GM20000 (cell line): ENCODE measurements at regions not wholly inside any gene's neighbourhood (a gene's known extent, or its start where the extent isn't known, plus 50 kb on each side); places are given as distances from the start of the nearest gene placed in this dataset.
A peak's percentile ranks its signal among the peaks of the same experiment; 100 is the strongest.

ENCODE experiments used
- DNase-seq: peaks from one replicate; pipeline ENCODE4 v3.0.0; 2012; ENCODE audit warnings: low spot score
- TF ChIP-seq, protein P1 (sequence below): IDR thresholded peaks from 2 replicates; pipeline ENCODE4 v1.5.1; 2012; ENCODE audit warnings: mild to moderate bottlenecking, control low read depth; ENCODE audit errors: extremely low read depth, missing control alignments

DNA sequence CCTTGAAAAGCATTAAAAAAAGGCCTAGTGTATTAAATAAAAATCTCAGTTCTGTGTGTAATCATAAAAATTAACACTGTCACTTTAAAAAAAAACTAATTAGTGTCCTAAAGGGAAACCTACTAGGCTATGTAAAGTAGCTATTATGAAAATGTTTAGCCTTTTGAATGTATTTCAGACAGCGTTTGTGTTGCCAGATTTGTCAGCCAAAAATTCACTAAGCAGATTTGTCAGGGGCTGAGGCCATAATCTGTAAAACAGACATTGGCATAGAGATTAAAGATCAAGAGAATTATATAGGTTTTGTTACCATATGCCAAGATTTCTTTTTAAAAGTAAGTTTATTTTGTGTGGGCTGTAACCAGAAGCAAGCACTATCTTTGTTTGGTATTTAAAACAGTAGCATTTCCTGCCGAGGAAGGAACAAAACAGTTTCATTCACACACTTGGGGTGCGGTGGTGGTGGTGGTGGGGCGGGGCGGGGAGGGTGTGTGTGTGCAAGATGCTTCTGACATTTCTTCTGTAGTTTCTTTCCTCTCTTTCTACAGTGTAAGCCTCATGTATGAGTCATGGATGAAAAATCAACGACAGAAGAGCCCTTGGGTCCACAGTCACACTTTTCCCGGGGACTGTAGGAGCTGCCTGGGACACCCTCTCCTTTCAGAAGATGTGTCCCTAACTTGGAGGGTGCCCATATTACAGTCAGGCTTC lies 328.5 kb upstream of the FANCL start:
- TF ChIP-seq, protein P1, sequence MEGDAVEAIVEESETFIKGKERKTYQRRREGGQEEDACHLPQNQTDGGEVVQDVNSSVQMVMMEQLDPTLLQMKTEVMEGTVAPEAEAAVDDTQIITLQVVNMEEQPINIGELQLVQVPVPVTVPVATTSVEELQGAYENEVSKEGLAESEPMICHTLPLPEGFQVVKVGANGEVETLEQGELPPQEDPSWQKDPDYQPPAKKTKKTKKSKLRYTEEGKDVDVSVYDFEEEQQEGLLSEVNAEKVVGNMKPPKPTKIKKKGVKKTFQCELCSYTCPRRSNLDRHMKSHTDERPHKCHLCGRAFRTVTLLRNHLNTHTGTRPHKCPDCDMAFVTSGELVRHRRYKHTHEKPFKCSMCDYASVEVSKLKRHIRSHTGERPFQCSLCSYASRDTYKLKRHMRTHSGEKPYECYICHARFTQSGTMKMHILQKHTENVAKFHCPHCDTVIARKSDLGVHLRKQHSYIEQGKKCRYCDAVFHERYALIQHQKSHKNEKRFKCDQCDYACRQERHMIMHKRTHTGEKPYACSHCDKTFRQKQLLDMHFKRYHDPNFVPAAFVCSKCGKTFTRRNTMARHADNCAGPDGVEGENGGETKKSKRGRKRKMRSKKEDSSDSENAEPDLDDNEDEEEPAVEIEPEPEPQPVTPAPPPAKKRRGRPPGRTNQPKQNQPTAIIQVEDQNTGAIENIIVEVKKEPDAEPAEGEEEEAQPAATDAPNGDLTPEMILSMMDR = no peak
- peak; percentile 4 for DNase-seq

DNA sequence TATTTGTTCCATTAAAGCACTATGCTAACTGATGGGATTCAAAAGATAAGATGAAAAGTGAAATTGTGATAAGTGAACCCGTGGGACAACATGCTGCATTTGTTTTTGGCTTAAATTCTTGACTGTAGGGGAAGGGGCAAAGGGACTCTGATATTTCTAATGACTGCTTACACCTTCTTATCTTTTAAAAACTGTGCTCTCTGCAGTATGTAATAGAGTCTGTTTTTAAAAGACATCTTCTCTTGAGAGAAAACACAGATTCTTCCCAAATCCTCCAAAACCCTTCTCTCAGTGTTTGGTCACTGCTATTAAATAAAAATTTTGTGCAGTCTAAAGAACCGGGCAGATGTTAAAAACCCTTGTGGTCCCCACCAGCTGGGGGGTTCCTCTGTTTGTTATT lies 327.8 kb upstream of the FANCL start:
- DNase-seq = no peak
- TF ChIP-seq, protein P1 = no peak

DNA sequence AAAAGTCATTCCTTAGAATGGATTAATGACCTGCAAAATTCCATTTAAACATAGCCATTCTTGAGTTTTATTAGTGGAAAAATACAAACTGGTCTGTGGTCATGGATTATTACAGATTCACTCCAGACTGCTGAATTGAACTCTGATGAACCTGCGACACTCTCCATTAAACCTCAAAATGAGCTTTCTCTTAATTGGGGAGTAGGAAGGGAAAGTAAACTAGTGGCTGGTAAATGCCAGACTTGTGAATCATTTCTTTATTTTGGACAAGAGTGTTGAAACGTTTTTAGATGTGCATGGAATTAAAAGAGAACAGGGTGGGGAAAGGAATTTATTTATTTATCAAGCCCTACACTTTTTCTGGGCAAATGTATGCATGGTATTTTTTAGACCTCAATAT lies 321.2 kb upstream of the FANCL start:
- DNase-seq = no peak
- TF ChIP-seq, protein P1 = no peak

DNA sequence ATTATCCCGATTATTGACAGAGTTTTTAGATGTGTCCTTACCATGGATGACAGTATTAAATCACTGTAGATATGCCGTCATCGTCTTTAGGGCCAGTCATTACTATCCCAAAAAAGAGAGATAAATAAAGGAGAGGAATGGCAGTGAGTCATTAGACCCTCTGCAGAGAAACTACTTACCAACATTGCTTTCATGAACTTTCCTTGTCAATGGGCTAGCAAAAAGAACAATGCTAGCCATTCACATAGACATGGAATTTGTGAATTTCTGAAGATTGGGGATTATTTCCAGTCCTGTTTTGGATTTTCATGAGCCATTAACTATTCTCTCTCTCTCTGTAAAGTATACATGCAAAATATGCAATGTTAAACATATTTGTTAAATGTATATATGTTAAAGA lies 319.4 kb upstream of the FANCL start:
- DNase-seq = no peak
- TF ChIP-seq, protein P1 = no peak

DNA sequence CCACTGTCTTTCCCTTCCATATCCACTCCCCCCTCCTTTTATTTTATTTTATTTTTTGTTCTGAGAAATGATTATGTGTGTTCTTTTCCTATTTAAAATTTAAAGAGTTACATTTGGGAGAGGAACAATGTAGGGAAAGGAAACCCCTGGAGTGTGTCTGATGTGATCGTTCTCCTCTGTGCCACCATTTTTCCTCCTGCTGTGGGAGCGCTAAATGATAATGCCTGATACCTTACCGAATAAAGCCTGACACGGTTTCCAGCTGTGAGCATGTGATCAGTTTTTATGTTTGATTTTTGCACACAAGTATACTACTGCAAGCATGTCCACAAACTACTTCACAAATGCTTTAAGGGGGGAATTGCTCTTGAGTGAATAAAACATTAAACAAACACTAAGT lies 317.8 kb upstream of the FANCL start:
- TF ChIP-seq, protein P1 = no peak
- DNase-seq = no peak

DNA sequence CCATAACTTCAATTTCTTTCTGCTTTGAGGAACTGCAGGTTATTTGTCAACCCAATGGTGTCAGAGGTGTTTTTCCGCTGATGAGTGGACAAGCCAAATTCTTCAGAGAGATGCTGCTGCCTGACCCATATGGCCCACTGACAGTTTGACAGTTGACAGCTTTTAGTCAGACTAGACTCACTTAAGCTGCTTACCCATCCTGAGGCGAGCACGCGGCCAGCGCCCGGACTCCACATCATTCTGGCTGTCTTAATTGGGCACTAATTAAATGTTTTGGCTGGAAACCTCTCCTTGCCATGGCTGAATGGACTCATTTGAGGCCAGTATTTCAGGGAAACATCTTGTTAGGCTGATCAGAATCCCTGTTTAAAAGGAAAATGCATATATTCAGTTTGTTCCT lies 316.1 kb upstream of the FANCL start:
- no peak for DNase-seq

DNA sequence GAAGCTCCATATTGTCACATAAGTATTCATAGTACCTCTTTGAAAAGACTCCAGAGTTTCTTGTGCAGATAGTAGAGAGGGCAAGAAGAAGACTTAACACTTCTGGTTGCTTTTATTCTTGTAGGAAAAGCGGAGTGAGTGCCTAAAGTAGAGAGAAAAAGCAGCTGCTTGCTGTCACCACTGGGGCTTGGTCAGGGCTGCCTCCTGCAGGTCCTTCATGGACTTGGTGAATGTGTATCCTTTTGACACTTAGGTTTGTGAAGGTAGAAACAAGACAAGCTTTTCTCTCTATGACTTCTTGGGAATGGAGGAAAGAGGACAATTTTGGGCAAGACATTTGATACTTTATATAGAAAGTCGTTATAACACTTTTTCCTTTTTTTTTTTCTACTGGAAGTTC lies 312.8 kb upstream of the FANCL start:
- DNase-seq = no peak
- TF ChIP-seq, protein P1 = no peak

More for the DNA sequence above, 316.1 kb upstream of the FANCL start:
- TF ChIP-seq, protein P1 = no peak
